ENCODE measurements at regions not wholly inside any gene's neighbourhood (a gene's known extent, or its start where the extent isn't known, plus 50 kb on each side); places are given as distances from the start of the nearest gene placed in this dataset.

- TF ChIP-seq CREB1 (IDR thresholded peaks at IDR 0.05; ENCODE audit: low read depth), result no peak
- no peak for TF ChIP-seq TAF1 (IDR thresholded peaks at IDR 0.05; ENCODE audit: low read depth)
- TF ChIP-seq RAD21 (IDR thresholded peaks at IDR 0.05; ENCODE audit: low read depth), result no peak
- no peak for TF ChIP-seq USF1 (IDR thresholded peaks at IDR 0.05)
- no peak for TF ChIP-seq CEBPB (IDR thresholded peaks at IDR 0.05)
Observed at GRCh38 chr6:78631976-78632375, 235.4 kb upstream of the IRAK1BP1 start.

- TF ChIP-seq EP300 (IDR thresholded peaks at IDR 0.05; ENCODE audit: borderline replicate concordance) (no peak), ZBTB7A (IDR thresholded peaks at IDR 0.05; ENCODE audit: low read depth) (no peak)
Observed at GRCh38 chr6:78639111-78640110, 227.9 kb upstream of the IRAK1BP1 start.

- TF ChIP-seq ZBTB7A (IDR thresholded peaks at IDR 0.05; ENCODE audit: low read depth) (no peak), TCF12 (IDR thresholded peaks at IDR 0.05; ENCODE audit: low read depth) (no peak), EGR1 (IDR thresholded peaks at IDR 0.05) (no peak), RAD21 (IDR thresholded peaks at IDR 0.05; ENCODE audit: low read depth) (no peak), MAX (IDR thresholded peaks at IDR 0.05) (no peak), USF1 (IDR thresholded peaks at IDR 0.05) (no peak), NFIC (IDR thresholded peaks at IDR 0.05) (no peak), REST (IDR thresholded peaks at IDR 0.05; ENCODE audit: low read depth) (no peak), EP300 (IDR thresholded peaks at IDR 0.05; ENCODE audit: borderline replicate concordance) (no peak), TEAD4 (IDR thresholded peaks at IDR 0.05) (no peak), FOXM1 (IDR thresholded peaks at IDR 0.05; ENCODE audit: borderline replicate concordance, low read depth) (no peak), CEBPB (IDR thresholded peaks at IDR 0.05) (no peak), CREB1 (IDR thresholded peaks at IDR 0.05; ENCODE audit: low read depth) (no peak), TAF1 (IDR thresholded peaks at IDR 0.05; ENCODE audit: low read depth) (no peak), YY1 (IDR thresholded peaks at IDR 0.05; ENCODE audit: low read depth) (no peak)
Observed at GRCh38 chr6:78666764-78667163, 200.6 kb upstream of the IRAK1BP1 start.

- TF ChIP-seq TEAD4 (IDR thresholded peaks at IDR 0.05) (no peak), USF1 (IDR thresholded peaks at IDR 0.05) (no peak), YY1 (IDR thresholded peaks at IDR 0.05; ENCODE audit: low read depth) (no peak), ZBTB7A (IDR thresholded peaks at IDR 0.05; ENCODE audit: low read depth) (no peak), CREB1 (IDR thresholded peaks at IDR 0.05; ENCODE audit: low read depth) (no peak), EP300 (IDR thresholded peaks at IDR 0.05; ENCODE audit: borderline replicate concordance) (no peak)
Observed at GRCh38 chr6:78670156-78670555, 197.2 kb upstream of the IRAK1BP1 start.

- TF ChIP-seq USF1 (IDR thresholded peaks at IDR 0.05) (no peak), TCF12 (IDR thresholded peaks at IDR 0.05; ENCODE audit: low read depth) (no peak), RAD21 (IDR thresholded peaks at IDR 0.05; ENCODE audit: low read depth) (no peak), EP300 (IDR thresholded peaks at IDR 0.05; ENCODE audit: borderline replicate concordance) (no peak), ZBTB7A (IDR thresholded peaks at IDR 0.05; ENCODE audit: low read depth) (no peak), TEAD4 (IDR thresholded peaks at IDR 0.05) (no peak), NFIC (IDR thresholded peaks at IDR 0.05) (no peak), REST (IDR thresholded peaks at IDR 0.05; ENCODE audit: low read depth) (no peak), CEBPB (IDR thresholded peaks at IDR 0.05) (no peak), FOXM1 (IDR thresholded peaks at IDR 0.05; ENCODE audit: borderline replicate concordance, low read depth) (no peak), YY1 (IDR thresholded peaks at IDR 0.05; ENCODE audit: low read depth) (no peak), CREB1 (IDR thresholded peaks at IDR 0.05; ENCODE audit: low read depth) (no peak), TAF1 (IDR thresholded peaks at IDR 0.05; ENCODE audit: low read depth) (no peak)
Observed at GRCh38 chr6:78670802-78671201, 196.5 kb upstream of the IRAK1BP1 start.

All from Ishikawa (cell line).